ENCODE measurements at regions not wholly inside any gene's neighbourhood (a gene's known extent, or its start where the extent isn't known, plus 50 kb on each side); places are given as distances from the start of the nearest gene placed in this dataset.
"Not testable (repeated sequence)": the region's sequence is repeated elsewhere in the genome, so short reads cannot be mapped to it uniquely, and the experiment has no call there.

DNA sequence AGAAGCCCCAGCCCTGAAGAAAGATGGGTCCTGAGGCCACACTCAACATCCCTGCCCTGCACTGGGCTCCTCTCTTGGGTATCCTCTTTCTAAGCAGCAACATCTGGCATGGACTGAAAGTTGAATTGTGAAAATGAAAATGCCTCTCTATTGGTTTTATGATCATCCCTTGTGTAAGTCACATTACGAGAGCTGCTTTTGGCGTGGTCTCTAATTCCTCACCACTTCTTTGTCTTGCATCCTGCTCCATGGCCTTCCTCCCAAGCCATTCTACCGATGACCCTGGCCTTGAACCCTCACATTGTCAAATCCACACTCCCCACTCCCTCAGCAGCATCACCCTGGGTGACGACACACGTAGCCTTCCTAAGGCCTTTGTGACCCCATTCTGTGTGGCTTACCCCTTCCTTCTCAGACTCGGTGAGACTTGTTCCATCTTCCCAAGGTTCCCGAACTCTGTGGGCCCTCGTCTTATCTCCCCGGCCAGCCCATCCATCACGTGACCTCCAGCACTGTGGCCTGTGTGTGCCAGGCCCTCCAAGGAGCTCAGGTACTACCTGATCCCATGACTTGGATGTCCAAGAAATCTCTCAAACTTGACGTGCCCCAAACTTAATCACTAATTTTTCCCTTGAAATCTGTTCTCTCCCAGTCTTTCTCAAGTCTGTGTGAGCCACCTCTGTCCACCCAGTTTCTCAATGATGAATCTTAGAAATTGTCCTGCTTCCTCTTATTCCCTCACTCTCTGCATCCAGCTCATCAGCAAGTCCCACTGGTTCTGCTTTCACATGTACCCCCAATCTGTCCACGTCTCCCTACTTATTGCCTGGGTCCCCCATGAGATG, 194.7 kb upstream of the HS6ST1 start:
- Mint-ChIP-seq H3K36me3 (ENCODE audit: low read depth) (no peaks in the 10 kb centered on the region), H3K4me1 (peaks cover 15% of the 10 kb centered on the region), H3K4me3 (no peak overlapping the region), H3K9me3 (no peaks in the 10 kb centered on the region), H3K27ac (peak overlapping the region in 2 of 3 experiments; percentile 8 to 71), H3K27me3 (ENCODE audit: low read depth) (peaks cover 9% of the 10 kb centered on the region)
- TF ChIP-seq, protein P1, sequence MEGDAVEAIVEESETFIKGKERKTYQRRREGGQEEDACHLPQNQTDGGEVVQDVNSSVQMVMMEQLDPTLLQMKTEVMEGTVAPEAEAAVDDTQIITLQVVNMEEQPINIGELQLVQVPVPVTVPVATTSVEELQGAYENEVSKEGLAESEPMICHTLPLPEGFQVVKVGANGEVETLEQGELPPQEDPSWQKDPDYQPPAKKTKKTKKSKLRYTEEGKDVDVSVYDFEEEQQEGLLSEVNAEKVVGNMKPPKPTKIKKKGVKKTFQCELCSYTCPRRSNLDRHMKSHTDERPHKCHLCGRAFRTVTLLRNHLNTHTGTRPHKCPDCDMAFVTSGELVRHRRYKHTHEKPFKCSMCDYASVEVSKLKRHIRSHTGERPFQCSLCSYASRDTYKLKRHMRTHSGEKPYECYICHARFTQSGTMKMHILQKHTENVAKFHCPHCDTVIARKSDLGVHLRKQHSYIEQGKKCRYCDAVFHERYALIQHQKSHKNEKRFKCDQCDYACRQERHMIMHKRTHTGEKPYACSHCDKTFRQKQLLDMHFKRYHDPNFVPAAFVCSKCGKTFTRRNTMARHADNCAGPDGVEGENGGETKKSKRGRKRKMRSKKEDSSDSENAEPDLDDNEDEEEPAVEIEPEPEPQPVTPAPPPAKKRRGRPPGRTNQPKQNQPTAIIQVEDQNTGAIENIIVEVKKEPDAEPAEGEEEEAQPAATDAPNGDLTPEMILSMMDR (IDR thresholded peaks at IDR 0.05; ENCODE audit: unreplicated experiment in 3 of 3) = no peak

DNA sequence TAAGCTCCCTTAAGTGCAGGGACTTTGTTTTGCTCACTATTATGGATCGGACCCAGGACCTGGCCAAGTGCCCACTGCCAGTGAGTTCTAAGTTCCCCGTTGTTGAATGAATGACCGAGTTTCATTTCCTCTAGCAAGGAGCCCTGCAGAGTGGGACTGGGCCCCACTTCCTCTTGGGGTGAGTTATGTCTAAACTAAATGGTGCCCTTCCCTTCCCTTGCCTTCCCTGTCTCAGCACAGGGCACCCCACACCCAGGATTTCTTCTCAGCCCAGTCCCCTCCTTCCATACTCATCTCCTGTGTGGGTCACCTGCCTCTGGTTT, 195.3 kb upstream of the HS6ST1 start:
- no peaks in the 10 kb centered on the region for H3K36me3 Mint-ChIP-seq (ENCODE audit: low read depth)
- TF ChIP-seq, protein P1 (IDR thresholded peaks at IDR 0.05; ENCODE audit: unreplicated experiment in 3 of 3) = no peak
- no peaks in the 10 kb centered on the region for H3K9me3 Mint-ChIP-seq
- no peak overlapping the region for H3K4me3 Mint-ChIP-seq
- H3K4me1 Mint-ChIP-seq = peaks cover 15% of the 10 kb centered on the region
- H3K27ac Mint-ChIP-seq = no peak overlapping the region
- H3K27me3 Mint-ChIP-seq (ENCODE audit: low read depth) = peaks cover 9% of the 10 kb centered on the region

DNA sequence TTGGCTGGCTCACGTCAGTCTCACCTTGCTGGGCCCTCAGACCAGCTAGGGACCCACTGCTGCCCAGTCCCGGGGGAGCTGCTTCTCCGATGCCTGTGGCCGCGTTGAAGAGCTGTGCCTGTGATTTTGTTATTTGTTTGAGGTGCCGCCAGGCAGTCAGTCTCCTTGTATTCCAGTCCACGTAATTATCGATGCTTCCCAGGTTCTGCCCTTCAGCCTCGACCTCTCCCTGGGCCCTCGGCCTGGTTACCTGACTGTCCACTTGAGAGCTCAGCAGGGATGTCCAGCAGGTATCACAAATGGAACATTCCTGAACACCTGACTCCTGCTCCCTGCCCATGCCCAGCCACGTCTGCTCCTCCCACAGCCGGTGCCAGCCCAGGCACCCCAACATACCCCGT, 195.9 kb upstream of the HS6ST1 start:
- no peak overlapping the region for H3K27ac Mint-ChIP-seq
- H3K4me1 Mint-ChIP-seq = peaks cover 15% of the 10 kb centered on the region
- no peaks in the 10 kb centered on the region for H3K9me3 Mint-ChIP-seq
- peaks cover 9% of the 10 kb centered on the region for H3K27me3 Mint-ChIP-seq (ENCODE audit: low read depth)
- H3K4me3 Mint-ChIP-seq = no peak overlapping the region
- TF ChIP-seq, protein P1 (IDR thresholded peaks at IDR 0.05; ENCODE audit: unreplicated experiment in 3 of 3) = no peak
- no peaks in the 10 kb centered on the region for H3K36me3 Mint-ChIP-seq (ENCODE audit: low read depth)

DNA sequence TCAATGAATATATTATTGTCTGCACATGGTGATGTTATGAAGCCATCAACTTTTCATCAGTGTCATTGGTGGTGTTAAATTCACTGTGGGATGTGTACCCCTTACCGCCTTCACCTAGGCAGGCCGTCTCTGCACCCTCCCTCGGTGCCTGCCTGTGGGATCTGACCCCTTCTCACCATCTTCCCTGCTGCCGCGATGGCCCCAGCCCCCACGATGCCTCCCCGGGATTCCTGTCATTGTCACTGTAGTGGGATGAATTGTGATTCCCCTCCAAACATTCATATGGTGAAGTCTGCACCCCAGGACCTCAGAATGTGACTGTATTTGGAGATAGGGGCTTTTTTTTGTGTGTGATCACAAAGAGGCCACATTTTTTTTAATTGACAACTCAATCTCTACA, 198.3 kb upstream of the HS6ST1 start:
- Mint-ChIP-seq H3K27me3 (ENCODE audit: low read depth) (peaks cover 9% of the 10 kb centered on the region), H3K36me3 (ENCODE audit: low read depth) (no peaks in the 10 kb centered on the region), H3K4me3 (no peak overlapping the region), H3K4me1 (peaks cover 15% of the 10 kb centered on the region), H3K9me3 (no peaks in the 10 kb centered on the region), H3K27ac (no peak overlapping the region)
- TF ChIP-seq, protein P1 (IDR thresholded peaks at IDR 0.05; ENCODE audit: unreplicated experiment in 3 of 3) = no peak

DNA sequence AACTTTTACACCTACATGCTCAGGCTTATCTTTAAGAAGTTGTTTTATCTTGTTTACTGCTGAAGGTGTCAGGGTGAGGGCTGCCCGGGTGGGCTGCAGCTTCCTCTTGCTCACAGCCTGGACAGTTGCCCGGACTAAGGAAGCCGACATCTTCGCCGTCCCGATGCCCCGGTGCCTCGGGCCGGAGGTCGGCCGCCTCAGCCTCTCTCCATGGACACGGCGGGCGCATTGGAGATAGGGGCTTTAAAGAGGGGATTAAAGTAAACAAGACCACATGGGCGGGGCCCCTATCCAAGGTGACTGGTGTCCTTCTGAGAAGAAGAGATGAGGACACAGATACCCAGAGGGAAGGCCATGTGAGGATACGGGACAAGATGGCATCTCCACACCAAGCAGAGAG, 200.4 kb upstream of the HS6ST1 start:
- not testable (repeated sequence) for H3K36me3 Mint-ChIP-seq (ENCODE audit: low read depth); H3K27ac Mint-ChIP-seq; H3K4me1 Mint-ChIP-seq; H3K4me3 Mint-ChIP-seq; H3K27me3 Mint-ChIP-seq (ENCODE audit: low read depth); H3K9me3 Mint-ChIP-seq

DNA sequence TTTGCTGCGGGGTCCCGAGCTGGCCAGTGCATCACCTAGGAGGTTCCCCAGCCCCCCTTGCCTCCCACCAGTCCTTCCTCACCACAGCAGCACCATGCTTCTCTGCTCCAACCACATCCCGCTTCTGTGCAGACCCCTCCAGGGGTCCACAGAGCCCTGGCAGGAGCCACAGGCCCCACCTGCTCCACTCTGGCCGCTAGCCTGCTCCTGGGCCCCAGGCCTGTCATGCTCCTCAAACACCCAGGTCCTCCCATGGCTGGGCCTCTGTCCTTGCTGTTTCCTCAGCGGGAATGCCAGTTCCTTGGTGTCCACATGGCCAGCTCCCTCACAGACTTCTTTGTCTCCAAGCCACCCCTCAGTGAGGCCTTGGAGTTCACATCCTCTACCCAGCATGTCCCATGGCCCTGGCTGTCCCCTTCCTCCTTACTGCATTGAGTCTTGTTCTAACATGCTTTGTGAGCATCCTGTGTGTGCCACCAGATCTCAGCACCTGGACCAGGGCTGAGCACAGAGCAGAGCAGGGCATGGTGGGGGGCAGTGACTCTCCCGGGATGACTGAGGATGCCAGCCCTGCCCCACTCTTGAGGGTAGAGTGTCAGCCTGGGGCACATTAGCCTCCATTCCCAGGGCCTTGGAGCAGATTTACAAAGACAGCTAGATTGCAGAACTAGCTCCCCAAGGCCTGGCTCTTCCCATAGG, 201.0 kb upstream of the HS6ST1 start:
- peaks cover 3% of the 10 kb centered on the region for H3K27me3 Mint-ChIP-seq (ENCODE audit: low read depth)
- no peaks in the 10 kb centered on the region for H3K4me1 Mint-ChIP-seq
- no peak overlapping the region for H3K4me3 Mint-ChIP-seq
- H3K27ac Mint-ChIP-seq = no peak overlapping the region
- H3K9me3 Mint-ChIP-seq = peaks cover 4% of the 10 kb centered on the region
- TF ChIP-seq, protein P1 (IDR thresholded peaks at IDR 0.05; ENCODE audit: unreplicated experiment in 3 of 3) = no peak
- H3K36me3 Mint-ChIP-seq (ENCODE audit: low read depth) = no peaks in the 10 kb centered on the region

Measured in nephron (organoid).